ENCODE measurements at regions not wholly inside any gene's neighbourhood (a gene's known extent, or its start where the extent isn't known, plus 50 kb on each side); places are given as distances from the start of the nearest gene placed in this dataset.

GRCh38 chr6:77318256-77318655, 145.0 kb downstream of the HTR1B start:
- TF ChIP-seq CTCF (conservative IDR thresholded peaks at IDR 0.05), result no peak
- no peak for TF ChIP-seq EZH2 (IDR thresholded peaks at IDR 0.05; ENCODE audit: low read depth)
- no peak overlapping the region for H3K27ac ChIP-seq

GRCh38 chr6:77313595-77313994, 149.7 kb downstream of the HTR1B start:
- 0 out of 2 replicates have a peak, but pooled peaks cover 3% of the 10 kb centered on the region for H3K9me2 ChIP-seq (ENCODE audit: insufficient read depth)
- CTCF ChIA-PET, result no interaction called here
- H3K4me3 ChIP-seq, result no peak overlapping the region
- DNase-seq, result no peak
- TF ChIP-seq CTCF (conservative IDR thresholded peaks at IDR 0.05), result no peak
- no peak overlapping the region for H2AFZ ChIP-seq
- H3K4me2 ChIP-seq, result no peak overlapping the region
- no peaks in the 10 kb centered on the region for H3K4me1 ChIP-seq (replicated peaks; ENCODE audit: insufficient read depth)
- no peaks in the 10 kb centered on the region for H3K9me3 ChIP-seq (ENCODE audit: insufficient read depth, low read depth)
- no peaks in the 10 kb centered on the region for H3K36me3 ChIP-seq (ENCODE audit: low read depth)
- no peaks in the 10 kb centered on the region for H3K27me3 ChIP-seq (ENCODE audit: insufficient read depth, low read depth)
- intact Hi-C loops (cut with micrococcal nuclease; ENCODE audit: unreplicated experiment), result no loop called here
- BruUV-seq (replicated peaks), result no TSS peak
- H3F3A ChIP-seq (ENCODE audit: insufficient read depth, low read depth), result no peaks in the 10 kb centered on the region
- no peak overlapping the region for H3K27ac ChIP-seq
- no peaks in the 10 kb centered on the region for H4K20me1 ChIP-seq (ENCODE audit: insufficient read depth)
- no peaks in the 10 kb centered on the region for H3K79me2 ChIP-seq (ENCODE audit: low read depth)
- POLR2A ChIA-PET (ENCODE audit: unreplicated experiment), result interaction anchor here (0.6 kb wide), 1 partner anchor 133 kb away, joined by 8 read pairs; no protein-coding TSS in a partner anchor

More at GRCh38 chr6:77318256-77318655, 145.0 kb downstream of the HTR1B start:
- BruUV-seq (replicated peaks), result no TSS peak
- no peak for DNase-seq
- ChIA-PET POLR2A (ENCODE audit: unreplicated experiment) (no interaction called here), CTCF (no interaction called here)
- no peaks in the 10 kb centered on the region for H3K36me3 ChIP-seq (ENCODE audit: low read depth)
- no peaks in the 10 kb centered on the region for H3K9me2 ChIP-seq (ENCODE audit: insufficient read depth)
- H3K9me3 ChIP-seq (ENCODE audit: insufficient read depth, low read depth), result no peaks in the 10 kb centered on the region
- H3K79me2 ChIP-seq (ENCODE audit: low read depth), result no peaks in the 10 kb centered on the region
- H3K27me3 ChIP-seq (ENCODE audit: insufficient read depth, low read depth), result no peaks in the 10 kb centered on the region
- no peak overlapping the region for H2AFZ ChIP-seq
- no peak overlapping the region for H3K4me3 ChIP-seq
- no peaks in the 10 kb centered on the region for H4K20me1 ChIP-seq (ENCODE audit: insufficient read depth)
- no peaks in the 10 kb centered on the region for H3F3A ChIP-seq (ENCODE audit: insufficient read depth, low read depth)
- intact Hi-C loops (cut with micrococcal nuclease; ENCODE audit: unreplicated experiment), result no loop called here
- no peaks in the 10 kb centered on the region for H3K4me1 ChIP-seq (replicated peaks; ENCODE audit: insufficient read depth)
- H3K4me2 ChIP-seq, result no peak overlapping the region

- Histone ChIP-seq H2AFZ (no peak overlapping the region), H3K27ac (no peak overlapping the region), H3K27me3 (ENCODE audit: insufficient read depth, low read depth) (no peaks in the 10 kb centered on the region), H3F3A (ENCODE audit: insufficient read depth, low read depth) (no peaks in the 10 kb centered on the region), H3K9me2 (ENCODE audit: insufficient read depth) (no peaks in the 10 kb centered on the region; the same call in 1 of the 2 replicates), H3K36me3 (ENCODE audit: low read depth) (no peaks in the 10 kb centered on the region), H3K4me2 (no peak overlapping the region), H4K20me1 (ENCODE audit: insufficient read depth) (no peaks in the 10 kb centered on the region; the same call in 1 of the 2 replicates), H3K9me3 (ENCODE audit: insufficient read depth, low read depth) (no peaks in the 10 kb centered on the region), H3K4me1 (replicated peaks; ENCODE audit: insufficient read depth) (no peaks in the 10 kb centered on the region), H3K4me3 (no peak overlapping the region), H3K79me2 (ENCODE audit: low read depth) (no peaks in the 10 kb centered on the region)
- DNase-seq, result no peak
- intact Hi-C loops (cut with micrococcal nuclease; ENCODE audit: unreplicated experiment), result loop anchor here (10.0 kb wide), 1 partner anchor 65 kb away; no protein-coding TSS in a partner anchor
- TF ChIP-seq CTCF (conservative IDR thresholded peaks at IDR 0.05), result no peak
- TF ChIP-seq EZH2 (IDR thresholded peaks at IDR 0.05; ENCODE audit: low read depth), result no peak
- POLR2A ChIA-PET (ENCODE audit: unreplicated experiment), result no interaction called here
- CTCF ChIA-PET, result no interaction called here
- no TSS peak for BruUV-seq (replicated peaks)
These were observed 163.4 kb downstream of the HTR1B start for GRCh38 chr6:77299931-77300330.
